HUES6 (cell line): ENCODE measurements at regions not wholly inside any gene's neighbourhood (a gene's known extent, or its start where the extent isn't known, plus 50 kb on each side); places are given as distances from the start of the nearest gene placed in this dataset.

ENCODE experiments used
- H3K27ac ChIP-seq: 2 replicates; pipeline ENCODE4 v1.7.0; 2013; ENCODE audit warnings: low read depth, mild to moderate bottlenecking, low read length, inconsistent platforms
- H3K27me3 ChIP-seq: 2 replicates; pipeline ENCODE4 v1.6.1; 2013; ENCODE audit warnings: low read length; ENCODE audit not compliant: control insufficient read depth, insufficient read depth
- H3K36me3 ChIP-seq: 2 replicates; pipeline ENCODE4 v1.6.1; 2013; ENCODE audit warnings: low read length; ENCODE audit not compliant: control insufficient read depth, insufficient read depth
- H3K4me1 ChIP-seq: 2 replicates; pipeline ENCODE4 v1.6.1; 2013; ENCODE audit warnings: low read length; ENCODE audit not compliant: control insufficient read depth, insufficient read depth
- H3K4me3 ChIP-seq: 2 replicates; pipeline ENCODE4 v1.5.1; 2013; ENCODE audit warnings: low read depth, low read length
- H3K9ac ChIP-seq: one replicate; pipeline ENCODE4 v1.6.1; 2013; ENCODE audit warnings: mild to moderate bottlenecking, low read length
- H3K9me3 ChIP-seq: 2 replicates; pipeline ENCODE4 v1.6.1; 2013; ENCODE audit warnings: low read depth, low read length; ENCODE audit not compliant: control insufficient read depth, insufficient read depth

GRCh38 chr13:30126903-30127428 lies 180.4 kb downstream of the KATNAL1 start:
- H3K27ac ChIP-seq: no peak overlapping the region
- no peaks in the 10 kb centered on the region for H3K4me1 ChIP-seq
- H3K27me3 ChIP-seq: no peaks in the 10 kb centered on the region
- H3K9ac ChIP-seq: no peak overlapping the region
- H3K9me3 ChIP-seq: no peaks in the 10 kb centered on the region
- H3K4me3 ChIP-seq: no peak overlapping the region
- H3K36me3 ChIP-seq: no peaks in the 10 kb centered on the region

- H3K27ac ChIP-seq: no peak overlapping the region
- H3K9ac ChIP-seq: no peak overlapping the region
- no peaks in the 10 kb centered on the region for H3K4me1 ChIP-seq
- no peaks in the 10 kb centered on the region for H3K9me3 ChIP-seq
- no peaks in the 10 kb centered on the region for H3K36me3 ChIP-seq
- H3K27me3 ChIP-seq: no peaks in the 10 kb centered on the region
- H3K4me3 ChIP-seq: no peak overlapping the region
Observed at GRCh38 chr13:30125422-30126073, 181.8 kb downstream of the KATNAL1 start.

- peaks cover 2% of the 10 kb centered on the region; the same call in 1 of the 2 replicates for H3K4me1 ChIP-seq
- no peak overlapping the region for H3K27ac ChIP-seq
- H3K27me3 ChIP-seq: no peaks in the 10 kb centered on the region
Observed at GRCh38 chr13:30124131-30124768, 183.1 kb downstream of the KATNAL1 start.

GRCh38 chr13:30123575-30123974 lies 183.8 kb downstream of the KATNAL1 start:
- no peak overlapping the region for H3K27ac ChIP-seq
- no peak overlapping the region for H3K9ac ChIP-seq
- peaks cover 2% of the 10 kb centered on the region; the same call in 1 of the 2 replicates for H3K4me1 ChIP-seq
- no peaks in the 10 kb centered on the region for H3K27me3 ChIP-seq
- no peak overlapping the region for H3K4me3 ChIP-seq
- H3K9me3 ChIP-seq: no peaks in the 10 kb centered on the region
- H3K36me3 ChIP-seq: no peaks in the 10 kb centered on the region

More at GRCh38 chr13:30124131-30124768, 183.1 kb downstream of the KATNAL1 start:
- Histone ChIP-seq H3K9me3 (no peaks in the 10 kb centered on the region), H3K9ac (no peak overlapping the region), H3K36me3 (no peaks in the 10 kb centered on the region), H3K4me3 (no peak overlapping the region)

- Histone ChIP-seq H3K9ac (no peak overlapping the region), H3K9me3 (peaks cover 5% of the 10 kb centered on the region), H3K27me3 (no peaks in the 10 kb centered on the region), H3K27ac (no peak overlapping the region), H3K4me3 (no peak overlapping the region), H3K36me3 (no peaks in the 10 kb centered on the region), H3K4me1 (peaks cover 2% of the 10 kb centered on the region; the same call in 1 of the 2 replicates)
Observed at GRCh38 chr13:30121666-30122065, 185.7 kb downstream of the KATNAL1 start.

GRCh38 chr13:30121244-30121643 lies 186.1 kb downstream of the KATNAL1 start:
- H3K27me3 ChIP-seq: no peaks in the 10 kb centered on the region
- peaks cover 2% of the 10 kb centered on the region; the same call in 1 of the 2 replicates for H3K4me1 ChIP-seq
- no peaks in the 10 kb centered on the region for H3K36me3 ChIP-seq
- no peak overlapping the region for H3K4me3 ChIP-seq
- H3K9ac ChIP-seq: no peak overlapping the region
- H3K9me3 ChIP-seq: peaks cover 5% of the 10 kb centered on the region
- H3K27ac ChIP-seq: no peak overlapping the region

- Histone ChIP-seq H3K4me3 (no peak overlapping the region), H3K27ac (no peak overlapping the region), H3K27me3 (no peaks in the 10 kb centered on the region), H3K4me1 (peaks cover 2% of the 10 kb centered on the region; the same call in 1 of the 2 replicates), H3K9me3 (peaks cover 5% of the 10 kb centered on the region), H3K9ac (no peak overlapping the region), H3K36me3 (no peaks in the 10 kb centered on the region)
Observed at GRCh38 chr13:30120133-30120822, 187.1 kb downstream of the KATNAL1 start.

- Histone ChIP-seq H3K4me1 (peaks cover 2% of the 10 kb centered on the region; the same call in 1 of the 2 replicates), H3K9me3 (peaks cover 5% of the 10 kb centered on the region), H3K27ac (no peak overlapping the region), H3K9ac (no peak overlapping the region), H3K4me3 (no peak overlapping the region), H3K36me3 (no peaks in the 10 kb centered on the region), H3K27me3 (no peaks in the 10 kb centered on the region)
Observed at GRCh38 chr13:30119476-30119875, 187.9 kb downstream of the KATNAL1 start.

GRCh38 chr13:30116379-30116778 lies 191.0 kb downstream of the KATNAL1 start:
- H3K9ac ChIP-seq: no peak overlapping the region
- H3K27ac ChIP-seq: no peak overlapping the region
- peaks cover 25% of the 10 kb centered on the region for H3K4me1 ChIP-seq
- no peaks in the 10 kb centered on the region; the same call in 1 of the 2 replicates for H3K27me3 ChIP-seq
- H3K4me3 ChIP-seq: no peak overlapping the region
- peaks cover 5% of the 10 kb centered on the region for H3K9me3 ChIP-seq
- H3K36me3 ChIP-seq: no peaks in the 10 kb centered on the region

- H3K4me1 ChIP-seq: peaks cover 25% of the 10 kb centered on the region
- no peak overlapping the region for H3K27ac ChIP-seq
- no peak overlapping the region for H3K9ac ChIP-seq
- peak overlapping the region; percentile 12; the same call in 1 of the 2 replicates for H3K4me3 ChIP-seq
- H3K27me3 ChIP-seq: no peaks in the 10 kb centered on the region; the same call in 1 of the 2 replicates
- peaks cover 5% of the 10 kb centered on the region for H3K9me3 ChIP-seq
- no peaks in the 10 kb centered on the region for H3K36me3 ChIP-seq
Observed at GRCh38 chr13:30115257-30115600, 192.1 kb downstream of the KATNAL1 start.
